ENCODE measurements at regions not wholly inside any gene's neighbourhood (a gene's known extent, or its start where the extent isn't known, plus 50 kb on each side); places are given as distances from the start of the nearest gene placed in this dataset.

DNA sequence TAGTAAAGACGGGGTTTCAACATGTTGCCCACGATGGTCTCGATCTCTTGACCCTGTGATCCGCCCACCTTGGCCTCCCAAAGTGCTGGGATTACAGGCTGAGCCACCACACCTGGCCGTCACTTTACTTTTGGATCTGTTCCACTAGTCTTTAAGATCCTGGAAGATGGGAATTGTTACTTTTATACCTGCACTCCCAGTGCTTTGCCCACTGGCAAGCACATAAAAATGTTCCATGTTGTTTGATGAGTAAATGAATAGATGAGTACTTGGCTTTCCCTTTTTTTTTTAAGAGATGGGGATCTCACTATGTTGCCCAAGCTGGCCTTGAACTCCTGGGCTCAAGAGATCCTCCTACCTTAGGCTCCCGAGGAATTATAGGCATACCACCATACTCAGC is 84.8 kb upstream of the SASH1 start:
- no peaks in the 10 kb centered on the region for H3K9me3 ChIP-seq
- intact Hi-C loops (cut with DNase I), result no loop called here
- DNase-seq, result no peak
- no peaks in the 10 kb centered on the region for H3K36me3 ChIP-seq
- H3K27ac ChIP-seq, result no peak overlapping the region
- no peaks in the 10 kb centered on the region for H3K4me1 ChIP-seq
- TF ChIP-seq, protein P1, sequence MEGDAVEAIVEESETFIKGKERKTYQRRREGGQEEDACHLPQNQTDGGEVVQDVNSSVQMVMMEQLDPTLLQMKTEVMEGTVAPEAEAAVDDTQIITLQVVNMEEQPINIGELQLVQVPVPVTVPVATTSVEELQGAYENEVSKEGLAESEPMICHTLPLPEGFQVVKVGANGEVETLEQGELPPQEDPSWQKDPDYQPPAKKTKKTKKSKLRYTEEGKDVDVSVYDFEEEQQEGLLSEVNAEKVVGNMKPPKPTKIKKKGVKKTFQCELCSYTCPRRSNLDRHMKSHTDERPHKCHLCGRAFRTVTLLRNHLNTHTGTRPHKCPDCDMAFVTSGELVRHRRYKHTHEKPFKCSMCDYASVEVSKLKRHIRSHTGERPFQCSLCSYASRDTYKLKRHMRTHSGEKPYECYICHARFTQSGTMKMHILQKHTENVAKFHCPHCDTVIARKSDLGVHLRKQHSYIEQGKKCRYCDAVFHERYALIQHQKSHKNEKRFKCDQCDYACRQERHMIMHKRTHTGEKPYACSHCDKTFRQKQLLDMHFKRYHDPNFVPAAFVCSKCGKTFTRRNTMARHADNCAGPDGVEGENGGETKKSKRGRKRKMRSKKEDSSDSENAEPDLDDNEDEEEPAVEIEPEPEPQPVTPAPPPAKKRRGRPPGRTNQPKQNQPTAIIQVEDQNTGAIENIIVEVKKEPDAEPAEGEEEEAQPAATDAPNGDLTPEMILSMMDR (IDR thresholded peaks at IDR 0.05), result no peak
- no peaks in the 10 kb centered on the region for H3K27me3 ChIP-seq
- no peak overlapping the region for H3K9ac ChIP-seq (ENCODE audit: low read depth in 2 of 2, low read length in 2 of 2)
- no peak overlapping the region for H3K4me3 ChIP-seq

- no peak overlapping the region for H3K4me3 ChIP-seq
- intact Hi-C loops (cut with DNase I), result no loop called here
- TF ChIP-seq, protein P1 (IDR thresholded peaks at IDR 0.05), result no peak
- no peaks in the 10 kb centered on the region for H3K9me3 ChIP-seq
- no peak for DNase-seq
- H3K4me1 ChIP-seq, result no peaks in the 10 kb centered on the region
- no peak overlapping the region for H3K9ac ChIP-seq (ENCODE audit: low read depth in 2 of 2, low read length in 2 of 2)
- H3K27ac ChIP-seq, result no peak overlapping the region
- H3K36me3 ChIP-seq, result no peaks in the 10 kb centered on the region
- H3K27me3 ChIP-seq, result no peaks in the 10 kb centered on the region
These were observed 83.8 kb upstream of the SASH1 start for GRCh38 chr6:148258868-148259267.

DNA sequence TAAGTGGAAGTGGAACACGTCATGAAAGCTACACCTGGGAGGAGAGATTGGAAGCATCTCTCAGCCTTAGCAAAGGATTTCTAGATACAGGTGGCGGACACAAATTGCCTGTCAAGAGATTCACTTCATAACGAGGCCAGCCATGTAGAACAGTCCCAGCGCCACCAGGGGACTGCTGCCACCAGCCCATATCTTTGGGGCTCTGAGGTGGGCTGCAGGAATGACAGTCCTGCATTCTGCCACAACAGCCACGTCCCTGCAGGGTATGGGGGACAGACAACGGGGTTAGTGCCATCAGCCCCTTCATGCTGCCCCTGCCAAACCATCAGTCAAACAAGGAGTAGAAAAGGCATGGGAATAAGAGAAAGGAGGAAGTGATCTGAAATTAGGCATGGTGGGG is 81.2 kb upstream of the SASH1 start:
- no peaks in the 10 kb centered on the region for H3K4me1 ChIP-seq
- no peak overlapping the region for H3K27ac ChIP-seq
- H3K27me3 ChIP-seq, result no peaks in the 10 kb centered on the region
- H3K9me3 ChIP-seq, result no peaks in the 10 kb centered on the region
- DNase-seq, result no peak
- intact Hi-C loops (cut with DNase I), result no loop called here
- no peaks in the 10 kb centered on the region for H3K36me3 ChIP-seq
- no peak overlapping the region for H3K4me3 ChIP-seq
- H3K9ac ChIP-seq (ENCODE audit: low read depth in 2 of 2, low read length in 2 of 2), result no peak overlapping the region
- TF ChIP-seq, protein P1 (IDR thresholded peaks at IDR 0.05), result no peak

- Histone ChIP-seq H3K4me1 (no peaks in the 10 kb centered on the region), H3K4me3 (no peak overlapping the region), H3K27ac (no peak overlapping the region), H3K9ac (ENCODE audit: low read depth in 2 of 2, low read length in 2 of 2) (no peak overlapping the region), H3K9me3 (no peaks in the 10 kb centered on the region), H3K27me3 (no peaks in the 10 kb centered on the region), H3K36me3 (no peaks in the 10 kb centered on the region)
- DNase-seq, result no peak
- intact Hi-C loops (cut with DNase I), result no loop called here
- TF ChIP-seq, protein P1 (IDR thresholded peaks at IDR 0.05), result no peak
These were observed 79.6 kb upstream of the SASH1 start for GRCh38 chr6:148263010-148263409.

DNA sequence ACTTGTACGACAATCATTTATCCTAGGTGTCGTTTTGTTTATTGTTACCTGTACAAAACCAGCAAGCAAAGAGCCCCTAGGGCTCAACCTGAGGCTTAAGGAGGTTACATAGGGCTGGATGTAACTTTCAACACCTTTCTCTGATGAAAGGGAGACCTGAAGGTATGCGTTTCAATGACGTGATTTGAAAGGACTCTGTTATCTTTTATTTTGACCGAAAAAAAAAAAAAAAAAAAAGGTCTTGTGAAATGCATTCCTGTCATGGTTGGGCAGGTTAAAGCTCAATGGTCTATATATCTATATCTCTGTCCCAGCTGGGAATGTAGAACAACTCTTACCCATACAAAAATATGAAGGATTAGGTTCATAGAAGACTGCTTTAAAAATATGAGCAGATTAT is 78.7 kb upstream of the SASH1 start:
- TF ChIP-seq, protein P1 (IDR thresholded peaks at IDR 0.05), result no peak
- Histone ChIP-seq H3K9me3 (no peaks in the 10 kb centered on the region), H3K27me3 (no peaks in the 10 kb centered on the region), H3K36me3 (no peaks in the 10 kb centered on the region), H3K27ac (no peak overlapping the region), H3K9ac (ENCODE audit: low read depth in 2 of 2, low read length in 2 of 2) (no peak overlapping the region), H3K4me3 (no peak overlapping the region), H3K4me1 (no peaks in the 10 kb centered on the region)
- intact Hi-C loops (cut with DNase I), result no loop called here
- no peak for DNase-seq

DNA sequence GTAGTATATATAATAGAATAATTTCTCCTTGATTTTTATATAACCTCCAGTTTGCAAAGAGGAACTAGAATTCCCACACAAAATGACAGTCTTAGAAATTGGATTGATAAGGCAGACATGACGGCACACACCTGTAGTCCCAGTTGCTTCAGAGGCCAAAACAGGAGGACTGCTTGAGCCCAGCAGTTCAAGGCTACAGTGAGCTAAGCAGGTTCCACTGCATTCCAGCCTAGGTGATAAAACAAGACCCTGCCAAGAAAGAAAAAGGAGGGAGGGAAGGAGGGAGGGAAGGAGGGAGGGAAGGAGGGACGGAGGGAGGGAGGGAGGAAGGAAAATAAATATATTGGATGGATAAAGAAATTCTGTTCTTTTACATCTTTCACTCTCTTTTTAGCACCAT is 77.6 kb upstream of the SASH1 start:
- Histone ChIP-seq H3K4me1 (no peaks in the 10 kb centered on the region), H3K27me3 (no peaks in the 10 kb centered on the region), H3K27ac (no peak overlapping the region), H3K4me3 (no peak overlapping the region), H3K9me3 (no peaks in the 10 kb centered on the region), H3K9ac (ENCODE audit: low read depth in 2 of 2, low read length in 2 of 2) (no peak overlapping the region), H3K36me3 (no peaks in the 10 kb centered on the region)
- intact Hi-C loops (cut with DNase I), result loop anchor here (5.0 kb wide), 1 partner anchor 197 kb away; no protein-coding TSS in a partner anchor
- DNase-seq, result no peak
- TF ChIP-seq, protein P1 (IDR thresholded peaks at IDR 0.05), result no peak

Data from colonic mucosa (tissue), 4 donors.